ENCODE measurements at regions not wholly inside any gene's neighbourhood (a gene's known extent, or its start where the extent isn't known, plus 50 kb on each side); places are given as distances from the start of the nearest gene placed in this dataset.

DNA sequence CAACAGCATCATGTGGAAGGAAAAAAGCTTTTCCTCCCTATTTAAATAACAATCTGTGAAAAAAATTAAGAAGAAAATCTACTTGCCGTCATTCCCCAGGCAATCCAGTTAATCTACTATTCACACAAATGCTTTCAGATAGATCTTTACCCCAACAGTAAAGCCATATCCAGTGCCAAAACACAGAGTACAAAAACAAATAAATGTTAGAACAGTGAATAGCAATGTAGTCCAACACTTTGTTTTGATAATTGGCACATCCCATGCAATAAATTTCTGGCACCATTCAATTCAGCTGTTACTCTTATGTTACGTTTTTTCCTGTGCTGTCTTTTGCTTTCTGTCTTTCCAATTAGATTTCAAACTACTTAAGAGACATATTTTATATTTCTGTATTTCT, 2245.5 kb upstream of the WWC1 start:
- Histone ChIP-seq H3K9ac (ENCODE audit: low read length) (no peak overlapping the region), H3K36me3 (ENCODE audit: control insufficient read depth, insufficient read depth, low read length) (no peaks in the 10 kb centered on the region), H3K9me3 (ENCODE audit: control insufficient read depth, low read length) (no peaks in the 10 kb centered on the region), H3K4me3 (ENCODE audit: low read length) (no peak overlapping the region), H3K4me1 (ENCODE audit: control insufficient read depth, insufficient read depth, low read length) (no peaks in the 10 kb centered on the region), H3K27me3 (ENCODE audit: control insufficient read depth, insufficient read depth, low read length) (no peaks in the 10 kb centered on the region)

- Histone ChIP-seq H3K4me3 (ENCODE audit: low read length) (no peak overlapping the region), H3K9me3 (ENCODE audit: control insufficient read depth, low read length) (no peaks in the 10 kb centered on the region), H3K27me3 (ENCODE audit: control insufficient read depth, insufficient read depth, low read length) (no peaks in the 10 kb centered on the region), H3K36me3 (ENCODE audit: control insufficient read depth, insufficient read depth, low read length) (no peaks in the 10 kb centered on the region), H3K4me1 (ENCODE audit: control insufficient read depth, insufficient read depth, low read length) (no peaks in the 10 kb centered on the region), H3K9ac (ENCODE audit: low read length) (no peak overlapping the region)
Observed at GRCh38 chr5:166046956-166047355, 2244.5 kb upstream of the WWC1 start.

DNA sequence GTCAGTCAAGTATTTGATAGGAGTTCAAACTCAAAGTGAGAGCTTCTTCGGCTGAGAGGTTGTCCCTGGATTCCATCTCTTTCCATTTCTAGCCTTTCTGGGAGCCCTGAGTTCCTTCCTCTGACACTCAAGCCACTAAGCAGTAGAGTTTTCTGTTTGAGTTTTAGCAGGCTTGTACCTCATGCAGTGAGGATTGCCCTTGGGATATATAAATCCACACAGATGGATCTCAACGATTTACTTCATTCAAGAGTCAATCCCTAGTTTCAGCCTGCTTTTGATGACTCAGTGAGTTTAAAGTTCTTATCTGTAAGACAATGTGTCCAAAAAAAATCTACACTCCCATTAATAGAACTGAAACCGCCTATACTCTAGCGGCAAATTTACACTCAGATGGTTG, 2240.9 kb upstream of the WWC1 start:
- H3K9me3 ChIP-seq (ENCODE audit: control insufficient read depth, low read length): no peaks in the 10 kb centered on the region

DNA sequence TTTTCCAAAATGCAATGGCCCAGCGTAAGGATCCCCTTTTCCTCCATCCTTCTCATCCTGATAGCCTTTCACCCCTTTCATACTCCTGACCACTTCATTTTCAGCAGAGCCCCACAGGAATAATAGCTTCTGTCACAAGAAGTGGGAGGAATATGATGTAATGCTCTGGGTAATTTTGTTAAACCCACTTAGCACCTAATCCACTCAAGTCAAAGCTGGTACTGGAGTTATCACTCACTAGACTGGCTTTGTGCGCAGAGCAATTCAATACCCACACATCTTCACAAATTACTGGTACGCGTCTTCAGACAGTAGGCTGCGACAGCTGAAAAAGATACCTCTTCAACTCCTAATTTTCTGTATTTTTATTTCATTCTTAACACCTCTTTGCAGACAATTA, 2232.8 kb upstream of the WWC1 start:
- H3K36me3 ChIP-seq (ENCODE audit: control insufficient read depth, insufficient read depth, low read length): no peaks in the 10 kb centered on the region
- H3K4me1 ChIP-seq (ENCODE audit: control insufficient read depth, insufficient read depth, low read length): no peaks in the 10 kb centered on the region
- H3K27me3 ChIP-seq (ENCODE audit: control insufficient read depth, insufficient read depth, low read length): no peaks in the 10 kb centered on the region
- no peaks in the 10 kb centered on the region for H3K9me3 ChIP-seq (ENCODE audit: control insufficient read depth, low read length)
- H3K4me3 ChIP-seq (ENCODE audit: low read length): no peak overlapping the region
- H3K9ac ChIP-seq (ENCODE audit: low read length): no peak overlapping the region

More for the DNA sequence above, 2240.9 kb upstream of the WWC1 start:
- H3K9ac ChIP-seq (ENCODE audit: low read length): no peak overlapping the region
- no peaks in the 10 kb centered on the region for H3K36me3 ChIP-seq (ENCODE audit: control insufficient read depth, insufficient read depth, low read length)
- no peaks in the 10 kb centered on the region for H3K27me3 ChIP-seq (ENCODE audit: control insufficient read depth, insufficient read depth, low read length)
- H3K4me1 ChIP-seq (ENCODE audit: control insufficient read depth, insufficient read depth, low read length): no peaks in the 10 kb centered on the region
- no peak overlapping the region for H3K4me3 ChIP-seq (ENCODE audit: low read length)

DNA sequence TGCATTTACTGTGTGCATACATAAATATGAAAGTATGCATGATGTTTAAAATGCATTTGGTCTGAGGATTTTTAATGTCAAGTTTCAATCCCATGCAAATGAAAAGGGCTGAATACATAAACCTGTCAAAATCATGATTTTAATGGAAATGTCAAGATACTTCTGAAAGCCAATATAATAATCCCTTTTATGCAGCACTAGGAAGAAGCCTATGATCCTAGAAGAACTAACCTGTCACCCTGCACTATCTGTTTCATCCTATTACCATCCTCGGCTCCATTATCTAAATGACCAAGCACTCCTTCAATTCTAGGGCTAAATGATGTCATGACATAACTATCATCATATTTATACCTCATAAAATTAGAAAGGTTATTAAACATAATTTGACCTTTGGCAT, 2229.4 kb upstream of the WWC1 start:
- no peaks in the 10 kb centered on the region for H3K4me1 ChIP-seq (ENCODE audit: control insufficient read depth, insufficient read depth, low read length)
- H3K27me3 ChIP-seq (ENCODE audit: control insufficient read depth, insufficient read depth, low read length): no peaks in the 10 kb centered on the region
- H3K4me3 ChIP-seq (ENCODE audit: low read length): no peak overlapping the region
- no peak overlapping the region for H3K9ac ChIP-seq (ENCODE audit: low read length)
- no peaks in the 10 kb centered on the region for H3K9me3 ChIP-seq (ENCODE audit: control insufficient read depth, low read length)
- no peaks in the 10 kb centered on the region for H3K36me3 ChIP-seq (ENCODE audit: control insufficient read depth, insufficient read depth, low read length)

GRCh38 chr5:166062719-166063118, 2228.7 kb upstream of the WWC1 start:
- H3K36me3 ChIP-seq (ENCODE audit: control insufficient read depth, insufficient read depth, low read length): no peaks in the 10 kb centered on the region
- no peak overlapping the region for H3K4me3 ChIP-seq (ENCODE audit: low read length)
- H3K9ac ChIP-seq (ENCODE audit: low read length): no peak overlapping the region
- H3K27me3 ChIP-seq (ENCODE audit: control insufficient read depth, insufficient read depth, low read length): no peaks in the 10 kb centered on the region
- no peaks in the 10 kb centered on the region for H3K9me3 ChIP-seq (ENCODE audit: control insufficient read depth, low read length)
- H3K4me1 ChIP-seq (ENCODE audit: control insufficient read depth, insufficient read depth, low read length): no peaks in the 10 kb centered on the region

DNA sequence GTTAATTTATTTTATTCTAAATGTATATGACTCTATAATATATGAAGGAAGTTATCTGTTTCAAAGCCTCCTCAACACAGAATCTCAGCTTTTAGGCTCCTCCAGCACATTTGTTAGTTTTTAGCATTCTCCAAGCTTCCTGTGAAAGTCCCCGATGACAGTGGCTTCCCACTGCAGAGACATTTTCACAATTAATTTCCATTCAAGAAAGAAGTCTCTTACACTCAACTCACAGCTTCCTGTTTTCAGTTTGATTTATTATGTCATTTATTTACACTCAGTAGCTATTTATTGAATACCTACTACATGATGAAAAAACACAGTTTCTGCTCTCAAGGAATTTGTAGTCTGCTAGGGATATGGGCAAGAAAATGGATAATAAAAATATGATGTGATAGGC, 2228.2 kb upstream of the WWC1 start:
- Histone ChIP-seq H3K9me3 (ENCODE audit: control insufficient read depth, low read length) (no peaks in the 10 kb centered on the region), H3K4me1 (ENCODE audit: control insufficient read depth, insufficient read depth, low read length) (no peaks in the 10 kb centered on the region), H3K27me3 (ENCODE audit: control insufficient read depth, insufficient read depth, low read length) (no peaks in the 10 kb centered on the region), H3K36me3 (ENCODE audit: control insufficient read depth, insufficient read depth, low read length) (no peaks in the 10 kb centered on the region), H3K9ac (ENCODE audit: low read length) (no peak overlapping the region), H3K4me3 (ENCODE audit: low read length) (no peak overlapping the region)

GRCh38 chr5:166068547-166069335, 2222.7 kb upstream of the WWC1 start:
- Histone ChIP-seq H3K27me3 (ENCODE audit: control insufficient read depth, insufficient read depth, low read length) (no peaks in the 10 kb centered on the region), H3K4me1 (ENCODE audit: control insufficient read depth, insufficient read depth, low read length) (no peaks in the 10 kb centered on the region), H3K9ac (ENCODE audit: low read length) (no peak overlapping the region), H3K4me3 (ENCODE audit: low read length) (no peak overlapping the region), H3K36me3 (ENCODE audit: control insufficient read depth, insufficient read depth, low read length) (no peaks in the 10 kb centered on the region), H3K9me3 (ENCODE audit: control insufficient read depth, low read length) (no peaks in the 10 kb centered on the region)

DNA sequence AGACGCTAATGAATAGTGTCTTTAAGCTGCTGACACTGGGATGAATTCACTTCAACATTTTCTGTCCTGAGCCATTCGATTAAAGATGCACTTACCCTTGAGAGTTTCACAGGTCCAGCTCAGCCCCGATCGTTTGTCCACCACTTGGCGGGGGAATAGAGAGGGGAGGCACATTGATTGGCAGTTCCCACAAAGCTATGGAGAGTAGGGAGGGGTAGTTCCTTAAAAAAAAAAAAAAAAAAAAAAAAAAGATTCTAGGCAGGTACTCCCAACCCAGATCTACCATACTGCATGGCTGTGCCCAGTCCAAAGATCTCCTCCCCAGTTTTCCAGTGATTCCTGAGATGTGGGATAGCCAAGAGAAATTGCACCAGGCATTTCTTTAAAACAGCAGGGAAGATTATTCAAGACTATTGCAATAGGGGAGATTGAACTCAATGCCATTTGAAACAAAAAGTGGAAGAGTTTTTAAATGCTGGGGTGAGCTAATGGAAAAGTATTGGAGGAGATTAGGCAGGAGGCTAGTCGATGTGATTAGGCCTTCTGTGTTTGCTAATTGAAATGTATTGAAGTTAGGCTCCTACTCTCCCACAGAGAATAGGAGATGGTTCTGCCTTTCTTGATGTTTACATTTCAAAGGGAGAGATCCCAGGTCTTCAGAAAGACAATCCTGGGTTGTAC, 2217.4 kb upstream of the WWC1 start:
- H3K36me3 ChIP-seq (ENCODE audit: control insufficient read depth, insufficient read depth, low read length): no peaks in the 10 kb centered on the region
- no peak overlapping the region for H3K4me3 ChIP-seq (ENCODE audit: low read length)
- no peak overlapping the region for H3K9ac ChIP-seq (ENCODE audit: low read length)
- H3K9me3 ChIP-seq (ENCODE audit: control insufficient read depth, low read length): no peaks in the 10 kb centered on the region
- H3K27me3 ChIP-seq (ENCODE audit: control insufficient read depth, insufficient read depth, low read length): no peaks in the 10 kb centered on the region
- H3K4me1 ChIP-seq (ENCODE audit: control insufficient read depth, insufficient read depth, low read length): no peaks in the 10 kb centered on the region

DNA sequence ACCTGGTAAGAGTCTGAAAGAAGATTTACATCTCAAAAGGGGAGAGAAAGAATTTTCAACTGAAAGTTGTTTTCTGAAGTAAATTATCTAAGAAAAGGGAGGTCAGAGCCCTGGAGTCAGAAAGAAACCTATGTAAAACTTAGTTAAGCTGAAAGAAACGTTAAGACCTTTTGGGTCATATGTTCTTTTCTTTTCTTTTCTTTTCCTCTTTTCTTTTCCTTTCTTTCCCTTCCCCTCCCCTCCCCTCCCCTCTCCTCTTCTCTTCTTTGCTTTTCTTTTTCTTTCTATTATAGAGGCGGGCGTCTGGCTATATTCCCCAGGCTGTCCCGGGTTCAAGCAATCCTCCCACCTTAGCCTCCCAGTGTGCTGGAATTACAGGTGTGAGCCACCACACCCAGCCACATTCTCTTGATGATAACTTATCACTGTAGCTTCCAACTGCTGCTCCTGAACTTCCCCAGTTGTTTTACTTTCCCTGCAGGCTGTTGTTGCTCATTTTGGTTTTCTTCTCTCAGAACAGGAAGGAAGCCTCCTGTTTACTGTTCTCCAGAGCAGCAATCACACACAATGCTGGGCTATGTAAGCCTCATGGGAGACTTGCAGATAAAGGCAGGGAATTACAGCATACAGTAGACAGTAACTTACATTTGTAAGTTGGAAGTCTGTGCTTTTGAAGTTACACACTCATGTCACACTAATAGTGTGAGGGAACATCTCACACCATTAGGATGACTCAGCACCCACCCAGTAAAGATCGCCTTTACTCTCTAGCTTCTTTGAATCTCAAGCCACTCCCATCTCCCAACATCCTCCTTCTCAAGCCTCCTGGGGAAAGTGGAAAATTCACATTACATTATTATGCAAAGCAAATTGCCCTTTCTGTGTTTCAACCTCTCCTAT, 2216.6 kb upstream of the WWC1 start:
- H3K4me3 ChIP-seq (ENCODE audit: low read length): no peak overlapping the region
- H3K4me1 ChIP-seq (ENCODE audit: control insufficient read depth, insufficient read depth, low read length): no peaks in the 10 kb centered on the region
- no peak overlapping the region for H3K9ac ChIP-seq (ENCODE audit: low read length)
- H3K9me3 ChIP-seq (ENCODE audit: control insufficient read depth, low read length): no peaks in the 10 kb centered on the region
- H3K27me3 ChIP-seq (ENCODE audit: control insufficient read depth, insufficient read depth, low read length): no peaks in the 10 kb centered on the region
- H3K36me3 ChIP-seq (ENCODE audit: control insufficient read depth, insufficient read depth, low read length): no peaks in the 10 kb centered on the region

DNA sequence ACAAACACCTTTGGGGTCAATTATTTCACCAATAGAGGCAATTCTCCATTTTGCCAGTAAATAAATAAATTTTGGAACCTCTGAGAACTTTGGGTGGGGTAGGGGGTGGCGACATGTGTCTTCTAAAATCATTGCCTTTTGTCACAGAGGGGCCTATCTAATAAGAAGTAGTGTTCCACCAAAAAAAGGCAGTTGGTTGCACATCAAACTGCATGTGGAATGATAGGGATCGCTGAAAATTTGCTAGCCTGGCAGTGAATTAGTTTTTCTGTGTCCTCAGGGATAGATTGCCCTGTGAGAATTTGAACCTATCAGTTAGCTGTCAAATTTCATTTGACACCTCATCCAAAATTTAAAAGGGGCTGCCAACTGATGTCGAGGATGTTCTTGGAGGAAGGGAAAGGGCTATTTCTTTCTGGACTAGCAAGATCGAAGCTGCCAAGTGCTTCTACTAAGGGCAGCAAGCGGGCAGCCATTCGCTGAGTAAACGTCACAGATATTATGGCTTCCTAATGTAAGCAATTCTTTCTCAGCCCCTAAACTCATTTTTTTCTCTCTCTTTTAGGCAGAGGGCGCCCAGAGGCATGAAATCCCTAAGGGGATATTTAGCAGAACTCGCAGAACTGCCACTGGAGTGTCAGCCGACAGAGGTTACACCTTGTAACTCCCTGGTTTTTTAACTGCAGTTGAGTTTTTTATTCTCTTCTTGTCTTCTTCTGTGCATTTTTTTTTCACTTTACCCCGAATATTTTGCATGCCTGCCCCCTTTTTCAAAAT, 2208.1 kb upstream of the WWC1 start:
- no peak overlapping the region for H3K4me3 ChIP-seq (ENCODE audit: low read length)

More for the DNA sequence above, 2208.1 kb upstream of the WWC1 start:
- Histone ChIP-seq H3K9me3 (ENCODE audit: control insufficient read depth, low read length) (no peaks in the 10 kb centered on the region), H3K9ac (ENCODE audit: low read length) (no peak overlapping the region), H3K36me3 (ENCODE audit: control insufficient read depth, insufficient read depth, low read length) (no peaks in the 10 kb centered on the region), H3K4me1 (ENCODE audit: control insufficient read depth, insufficient read depth, low read length) (no peaks in the 10 kb centered on the region), H3K27me3 (ENCODE audit: control insufficient read depth, insufficient read depth, low read length) (no peaks in the 10 kb centered on the region)

Data from mucosa of stomach (tissue), 1 donor.